Spinal cord (tissue), 9 donors: ENCODE measurements at regions not wholly inside any gene's neighbourhood (a gene's known extent, or its start where the extent isn't known, plus 50 kb on each side); places are given as distances from the start of the nearest gene placed in this dataset.

Source experiments
- DNase-seq, 6 donors: peaks; one replicate each; pipeline versions ENCODE4 v3.0.0 to v3.0.0-alpha.2; 2013 to 2015; ENCODE audit warnings: low spot score in 6 of 6, low read depth in 4 of 6
- H3K27ac ChIP-seq: one replicate; pipeline ENCODE4 v1.5.1; 2013; ENCODE audit warnings: low read depth, low read length, control low read depth
- H3K27me3 ChIP-seq: one replicate; pipeline ENCODE4 v1.6.1; 2013; ENCODE audit warnings: low read length; ENCODE audit not compliant: control insufficient read depth, insufficient read depth
- H3K36me3 ChIP-seq: one replicate; pipeline ENCODE4 v1.6.1; 2013; ENCODE audit warnings: low read length; ENCODE audit not compliant: control insufficient read depth, insufficient read depth
- H3K4me1 ChIP-seq: one replicate; pipeline ENCODE4 v1.6.1; 2013; ENCODE audit warnings: low read length; ENCODE audit not compliant: control insufficient read depth, insufficient read depth
- H3K4me3 ChIP-seq: one replicate; pipeline ENCODE4 v1.5.1; 2013; ENCODE audit warnings: low read depth, low read length, control low read depth
- H3K9me3 ChIP-seq: one replicate; pipeline ENCODE4 v1.6.1; 2013; ENCODE audit warnings: low read length; ENCODE audit not compliant: control insufficient read depth, insufficient read depth
- WGBS: methylation state at CpG from one replicate; pipeline ENCODE4 v1.1.5; 2013; ENCODE audit warnings: missing lambda C conversion rate; ENCODE audit not compliant: insufficient coverage; 5-methylcytosine and 5-hydroxymethylcytosine counted together
- donor health status: healthy.

GRCh38 chr3:168820810-168821415, 725.2 kb upstream of the GOLIM4 start:
- no peaks in the 10 kb centered on the region for H3K36me3 ChIP-seq
- 41% methylated on average over 6 of the region's 8 CpGs for WGBS
- no peak overlapping the region for H3K4me3 ChIP-seq
- peak in 2 of 6 donors; percentile 49 to 77 for DNase-seq
- H3K27me3 ChIP-seq: no peaks in the 10 kb centered on the region
- H3K27ac ChIP-seq: no peak overlapping the region
- no peaks in the 10 kb centered on the region for H3K9me3 ChIP-seq
- H3K4me1 ChIP-seq: no peaks in the 10 kb centered on the region

GRCh38 chr3:168817177-168817576, 721.5 kb upstream of the GOLIM4 start:
- Histone ChIP-seq H3K9me3 (no peaks in the 10 kb centered on the region), H3K4me1 (no peaks in the 10 kb centered on the region), H3K36me3 (no peaks in the 10 kb centered on the region), H3K27ac (no peak overlapping the region), H3K4me3 (no peak overlapping the region), H3K27me3 (no peaks in the 10 kb centered on the region)
- no peak for DNase-seq
- 93% methylated on average over 2 of the region's 4 CpGs for WGBS

- 20% methylated on average over 1 of the region's 2 CpGs for WGBS
- no peak overlapping the region for H3K4me3 ChIP-seq
- no peaks in the 10 kb centered on the region for H3K9me3 ChIP-seq
- H3K27ac ChIP-seq: no peak overlapping the region
- DNase-seq: peak in 1 of 6 donors; percentile 13
- H3K4me1 ChIP-seq: no peaks in the 10 kb centered on the region
- no peaks in the 10 kb centered on the region for H3K27me3 ChIP-seq
- no peaks in the 10 kb centered on the region for H3K36me3 ChIP-seq
These were observed 720.2 kb upstream of the GOLIM4 start for GRCh38 chr3:168815946-168816345.

GRCh38 chr3:168813225-168813802, 717.6 kb upstream of the GOLIM4 start:
- DNase-seq: peak in 4 of 6 donors; percentile 19 to 66 (median 44)
- Histone ChIP-seq H3K27ac (peak overlapping the region; percentile 57), H3K4me1 (no peaks in the 10 kb centered on the region), H3K9me3 (no peaks in the 10 kb centered on the region), H3K27me3 (no peaks in the 10 kb centered on the region), H3K4me3 (no peak overlapping the region), H3K36me3 (no peaks in the 10 kb centered on the region)
- WGBS: 33% methylated on average over 2 of the region's 2 CpGs

GRCh38 chr3:168812234-168812633, 716.5 kb upstream of the GOLIM4 start:
- WGBS: 20% methylated on average over 1 of the region's 3 CpGs
- DNase-seq: peak in 2 of 6 donors; percentile 45 to 58
- Histone ChIP-seq H3K27me3 (no peaks in the 10 kb centered on the region), H3K9me3 (no peaks in the 10 kb centered on the region), H3K4me3 (no peak overlapping the region), H3K27ac (no peak overlapping the region), H3K4me1 (no peaks in the 10 kb centered on the region), H3K36me3 (no peaks in the 10 kb centered on the region)

- Histone ChIP-seq H3K9me3 (no peaks in the 10 kb centered on the region), H3K36me3 (no peaks in the 10 kb centered on the region), H3K4me1 (no peaks in the 10 kb centered on the region), H3K4me3 (no peak overlapping the region), H3K27me3 (no peaks in the 10 kb centered on the region), H3K27ac (no peak overlapping the region)
- WGBS: 100% methylated on average over 1 of the region's 3 CpGs
- DNase-seq: peak in 1 of 6 donors; percentile 84
These were observed 712.9 kb upstream of the GOLIM4 start for GRCh38 chr3:168808596-168808995.

- DNase-seq: peak in 2 of 6 donors; percentile 15 to 80
- no peak overlapping the region for H3K4me3 ChIP-seq
- no peaks in the 10 kb centered on the region for H3K4me1 ChIP-seq
- no peaks in the 10 kb centered on the region for H3K36me3 ChIP-seq
- WGBS: no CpG with 5 or more reads among the region's 4 CpGs
- H3K27me3 ChIP-seq: no peaks in the 10 kb centered on the region
- H3K9me3 ChIP-seq: no peaks in the 10 kb centered on the region
- H3K27ac ChIP-seq: no peak overlapping the region
These were observed 711.7 kb upstream of the GOLIM4 start for GRCh38 chr3:168807448-168807847.

- peak in 1 of 6 donors; percentile 40 for DNase-seq
- Histone ChIP-seq H3K9me3 (no peaks in the 10 kb centered on the region), H3K27ac (no peak overlapping the region), H3K4me3 (no peak overlapping the region), H3K4me1 (no peaks in the 10 kb centered on the region), H3K36me3 (no peaks in the 10 kb centered on the region), H3K27me3 (no peaks in the 10 kb centered on the region)
- 55% methylated on average over 1 of the region's 1 CpG for WGBS
These were observed 711.1 kb upstream of the GOLIM4 start for GRCh38 chr3:168806871-168807270.

- H3K27me3 ChIP-seq: no peaks in the 10 kb centered on the region
- H3K27ac ChIP-seq: no peak overlapping the region
- H3K4me1 ChIP-seq: no peaks in the 10 kb centered on the region
- H3K36me3 ChIP-seq: no peaks in the 10 kb centered on the region
- no CpG with 5 or more reads among the region's 1 CpG for WGBS
- H3K4me3 ChIP-seq: no peak overlapping the region
- H3K9me3 ChIP-seq: no peaks in the 10 kb centered on the region
- DNase-seq: no peak
These were observed 707.8 kb upstream of the GOLIM4 start for GRCh38 chr3:168803536-168803935.

GRCh38 chr3:168802766-168803165, 707.0 kb upstream of the GOLIM4 start:
- H3K9me3 ChIP-seq: no peaks in the 10 kb centered on the region
- no peaks in the 10 kb centered on the region for H3K4me1 ChIP-seq
- no peaks in the 10 kb centered on the region for H3K36me3 ChIP-seq
- no peak overlapping the region for H3K4me3 ChIP-seq
- 52% methylated on average over 3 of the region's 4 CpGs for WGBS
- H3K27ac ChIP-seq: no peak overlapping the region
- no peaks in the 10 kb centered on the region for H3K27me3 ChIP-seq
- DNase-seq: peak in 1 of 6 donors; percentile 51
